ENCODE measurements at regions not wholly inside any gene's neighbourhood (a gene's known extent, or its start where the extent isn't known, plus 50 kb on each side); places are given as distances from the start of the nearest gene placed in this dataset.

DNA sequence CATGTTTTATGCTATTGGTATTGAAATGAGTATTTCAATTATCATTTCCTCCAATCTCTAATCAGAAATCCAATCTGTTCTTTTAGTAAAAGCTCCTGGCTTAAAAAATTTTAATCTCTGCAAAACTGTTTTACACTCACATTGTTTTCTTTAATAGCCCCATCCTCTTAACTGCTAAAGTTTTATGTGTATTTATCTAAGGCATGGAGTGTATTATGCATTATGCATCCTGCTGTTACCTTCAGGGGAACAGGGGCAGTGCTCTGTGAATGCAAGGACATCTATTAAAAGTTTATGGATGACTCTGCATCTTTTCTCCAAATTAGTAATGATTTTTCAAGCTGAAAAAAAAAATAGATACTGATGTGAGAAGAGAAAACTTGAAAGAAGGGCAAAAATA is 1261.6 kb upstream of the NXPH2 start:
- TF ChIP-seq, protein P1, sequence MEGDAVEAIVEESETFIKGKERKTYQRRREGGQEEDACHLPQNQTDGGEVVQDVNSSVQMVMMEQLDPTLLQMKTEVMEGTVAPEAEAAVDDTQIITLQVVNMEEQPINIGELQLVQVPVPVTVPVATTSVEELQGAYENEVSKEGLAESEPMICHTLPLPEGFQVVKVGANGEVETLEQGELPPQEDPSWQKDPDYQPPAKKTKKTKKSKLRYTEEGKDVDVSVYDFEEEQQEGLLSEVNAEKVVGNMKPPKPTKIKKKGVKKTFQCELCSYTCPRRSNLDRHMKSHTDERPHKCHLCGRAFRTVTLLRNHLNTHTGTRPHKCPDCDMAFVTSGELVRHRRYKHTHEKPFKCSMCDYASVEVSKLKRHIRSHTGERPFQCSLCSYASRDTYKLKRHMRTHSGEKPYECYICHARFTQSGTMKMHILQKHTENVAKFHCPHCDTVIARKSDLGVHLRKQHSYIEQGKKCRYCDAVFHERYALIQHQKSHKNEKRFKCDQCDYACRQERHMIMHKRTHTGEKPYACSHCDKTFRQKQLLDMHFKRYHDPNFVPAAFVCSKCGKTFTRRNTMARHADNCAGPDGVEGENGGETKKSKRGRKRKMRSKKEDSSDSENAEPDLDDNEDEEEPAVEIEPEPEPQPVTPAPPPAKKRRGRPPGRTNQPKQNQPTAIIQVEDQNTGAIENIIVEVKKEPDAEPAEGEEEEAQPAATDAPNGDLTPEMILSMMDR (IDR thresholded peaks at IDR 0.05; ENCODE audit: low read depth, low read length, missing input control), result no peak
- TF ChIP-seq, protein P2, sequence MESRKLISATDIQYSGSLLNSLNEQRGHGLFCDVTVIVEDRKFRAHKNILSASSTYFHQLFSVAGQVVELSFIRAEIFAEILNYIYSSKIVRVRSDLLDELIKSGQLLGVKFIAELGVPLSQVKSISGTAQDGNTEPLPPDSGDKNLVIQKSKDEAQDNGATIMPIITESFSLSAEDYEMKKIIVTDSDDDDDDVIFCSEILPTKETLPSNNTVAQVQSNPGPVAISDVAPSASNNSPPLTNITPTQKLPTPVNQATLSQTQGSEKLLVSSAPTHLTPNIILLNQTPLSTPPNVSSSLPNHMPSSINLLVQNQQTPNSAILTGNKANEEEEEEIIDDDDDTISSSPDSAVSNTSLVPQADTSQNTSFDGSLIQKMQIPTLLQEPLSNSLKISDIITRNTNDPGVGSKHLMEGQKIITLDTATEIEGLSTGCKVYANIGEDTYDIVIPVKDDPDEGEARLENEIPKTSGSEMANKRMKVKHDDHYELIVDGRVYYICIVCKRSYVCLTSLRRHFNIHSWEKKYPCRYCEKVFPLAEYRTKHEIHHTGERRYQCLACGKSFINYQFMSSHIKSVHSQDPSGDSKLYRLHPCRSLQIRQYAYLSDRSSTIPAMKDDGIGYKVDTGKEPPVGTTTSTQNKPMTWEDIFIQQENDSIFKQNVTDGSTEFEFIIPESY (IDR thresholded peaks at IDR 0.05), result no peak

Measured in liver (tissue), 2 donors.